HG03108 (cell line): ENCODE measurements at regions not wholly inside any gene's neighbourhood (a gene's known extent, or its start where the extent isn't known, plus 50 kb on each side); places are given as distances from the start of the nearest gene placed in this dataset.
"Not testable (repeated sequence)": the region's sequence is repeated elsewhere in the genome, so short reads cannot be mapped to it uniquely, and the experiment has no call there.

ENCODE experiments used
- ATAC-seq: cut with Tn5 transposase; IDR thresholded peaks from one replicate; pipeline ENCODE4 v1.9.1; 2021; ENCODE audit warnings: moderate library complexity; ENCODE audit not compliant: unreplicated experiment

- peak; percentile 91 for ATAC-seq
Observed at GRCh38 chr6:165850434-165851019, 187.5 kb upstream of the PDE10A start.

- ATAC-seq: no peak
Observed at GRCh38 chr6:165849534-165850430, 186.7 kb upstream of the PDE10A start.

GRCh38 chr6:165848086-165848426 lies 185.0 kb upstream of the PDE10A start:
- no peak for ATAC-seq

- no peak for ATAC-seq
Observed at GRCh38 chr6:165847407-165848085, 184.5 kb upstream of the PDE10A start.

- ATAC-seq: no peak
Observed at GRCh38 chr6:165846123-165846966, 183.3 kb upstream of the PDE10A start.

GRCh38 chr6:165845493-165845892 lies 182.5 kb upstream of the PDE10A start:
- no peak for ATAC-seq

GRCh38 chr6:165844801-165845364 lies 181.8 kb upstream of the PDE10A start:
- ATAC-seq: no peak

GRCh38 chr6:165844232-165844631 lies 181.2 kb upstream of the PDE10A start:
- ATAC-seq: no peak

- no peak for ATAC-seq
Observed at GRCh38 chr6:165843568-165844113, 180.6 kb upstream of the PDE10A start.

GRCh38 chr6:165843121-165843520 lies 180.1 kb upstream of the PDE10A start:
- no peak for ATAC-seq

- no peak for ATAC-seq
Observed at GRCh38 chr6:165842281-165842936, 179.4 kb upstream of the PDE10A start.

- ATAC-seq: no peak
Observed at GRCh38 chr6:165841153-165841558, 178.1 kb upstream of the PDE10A start.

GRCh38 chr6:165837948-165838745 lies 175.1 kb upstream of the PDE10A start:
- no peak for ATAC-seq

GRCh38 chr6:165836648-165837047 lies 173.6 kb upstream of the PDE10A start:
- not testable (repeated sequence) for ATAC-seq

- no peak for ATAC-seq
Observed at GRCh38 chr6:165835410-165835851, 172.4 kb upstream of the PDE10A start.

- ATAC-seq: no peak
Observed at GRCh38 chr6:165834613-165835259, 171.7 kb upstream of the PDE10A start.

- no peak for ATAC-seq
Observed at GRCh38 chr6:165833355-165833754, 170.3 kb upstream of the PDE10A start.

GRCh38 chr6:165831812-165832510 lies 168.9 kb upstream of the PDE10A start:
- ATAC-seq: no peak
